H1 (cell line): ENCODE measurements at regions not wholly inside any gene's neighbourhood (a gene's known extent, or its start where the extent isn't known, plus 50 kb on each side); places are given as distances from the start of the nearest gene placed in this dataset.

ENCODE experiments used
- CBX8 ChIP-seq: fragments of 300-800, 300-1000 bp; sonication (generic); IDR thresholded peaks from 2 replicates; pipeline ENCODE4 v1.7.1; 2016; ENCODE audit warnings: low read depth, low read length, borderline replicate concordance
- CTCF ChIP-seq, 3 experiments: IDR thresholded peaks; 1 replicate in 2 of 3; 2 replicates in 1 of 3; pipeline versions ENCODE4 v1.5.1 to v1.6.1; 2011; ENCODE audit warnings: low read length in 3 of 3, mild to moderate bottlenecking in 3 of 3, inconsistent platforms in 2 of 3, low read depth in 1 of 3, moderate library complexity in 1 of 3; ENCODE audit not compliant: insufficient read depth in 1 of 3; ENCODE audit errors: control extremely low read depth in 1 of 3
- EGR1 ChIP-seq: IDR thresholded peaks from 2 replicates; pipeline ENCODE4 v1.6.1; 2011; ENCODE audit warnings: low read depth, low read length, borderline replicate concordance
- EP300 ChIP-seq, 2 experiments: IDR thresholded peaks; 1 replicate in 1 of 2; 2 replicates in 1 of 2; pipeline ENCODE4 v1.6.1; 2011 to 2012; ENCODE audit warnings: low read depth in 2 of 2, low read length in 2 of 2, mild to moderate bottlenecking in 2 of 2, borderline replicate concordance in 1 of 2, inconsistent platforms in 1 of 2, moderate library complexity in 1 of 2
- HDAC6 ChIP-seq: IDR thresholded peaks from one replicate; pipeline ENCODE4 v1.7.1; 2012; ENCODE audit warnings: low read depth, mild to moderate bottlenecking, inconsistent platforms, low read length, moderate library complexity
- POLR2A ChIP-seq, 2 experiments: IDR thresholded peaks; 1 replicate in 1 of 2; 2 replicates in 1 of 2; pipeline ENCODE4 v1.6.1; 2011; ENCODE audit warnings: low read depth in 2 of 2, low read length in 2 of 2, mild to moderate bottlenecking in 2 of 2; ENCODE audit errors: control extremely low read depth in 1 of 2
- RAD21 ChIP-seq, 2 experiments: IDR thresholded peaks in 1 of 2; conservative IDR thresholded peaks in 1 of 2; 2 replicates each; pipeline ENCODE4 v1.6.1; 2011; ENCODE audit warnings: low read depth in 2 of 2, low read length in 2 of 2, improper control_type of control experiment in 1 of 2, inconsistent platforms in 1 of 2, mild to moderate bottlenecking in 1 of 2, moderate library complexity in 1 of 2
- RFX5 ChIP-seq: IDR thresholded peaks from 2 replicates; pipeline ENCODE4 v1.6.1; 2011; ENCODE audit warnings: low read depth, low read length, improper control_type of control experiment, borderline replicate concordance
- SUZ12 ChIP-seq: fragments of 200-600 bp; sonication (generic); IDR thresholded peaks from 2 replicates; pipeline ENCODE4 v1.6.1; 2012; ENCODE audit warnings: mild to moderate bottlenecking, inconsistent platforms, low read length, moderate library complexity, mixed read lengths
- TEAD4 ChIP-seq: IDR thresholded peaks from 2 replicates; pipeline ENCODE4 v1.6.1; 2012; ENCODE audit warnings: low read depth, low read length, inconsistent platforms, mixed read lengths
- YY1 ChIP-seq: IDR thresholded peaks from 2 replicates; pipeline ENCODE4 v1.6.1; 2011; ENCODE audit warnings: low read depth, mild to moderate bottlenecking, low read length

- TF ChIP-seq POLR2A (IDR thresholded peaks at IDR 0.05; ENCODE audit: control extremely low read depth in 1 of 2, low read depth in 2 of 2, low read length in 2 of 2) (no peak), RAD21 (IDR thresholded peaks at IDR 0.05 in 1 of 2, conservative IDR thresholded peaks at IDR 0.05 in 1 of 2; ENCODE audit: low read depth in 2 of 2, low read length in 2 of 2) (no peak), CBX8 (no peak), TEAD4 (no peak), EGR1 (no peak), RFX5 (no peak), YY1 (no peak), SUZ12 (no peak), HDAC6 (no peak), EP300 (IDR thresholded peaks at IDR 0.05; ENCODE audit: borderline replicate concordance in 1 of 2, low read depth in 2 of 2, low read length in 2 of 2) (no peak), CTCF (IDR thresholded peaks at IDR 0.05; ENCODE audit: control extremely low read depth in 1 of 3, insufficient read depth in 1 of 3, low read depth in 1 of 3, low read length in 3 of 3) (no peak)
Measured at GRCh38 chr14:30185832-30186231, 258.2 kb upstream of the PRKD1 start.
